GM23338 (cell line): ENCODE measurements at regions not wholly inside any gene's neighbourhood (a gene's known extent, or its start where the extent isn't known, plus 50 kb on each side); places are given as distances from the start of the nearest gene placed in this dataset.

Experiments used
- CREB1 ChIP-seq: fragments of 250-450 bp; sonication (Bioruptor Pico); IDR thresholded peaks from 2 replicates; pipeline ENCODE4 v1.5.0; 2020; ENCODE audit warnings: low read depth, mild to moderate bottlenecking, moderate library complexity
- CTCF ChIP-seq, 2 experiments: fragments of 200-600 bp in 1 of 2; sonication (generic) in 1 of 2; conservative IDR thresholded peaks; 2 replicates each; pipeline versions ENCODE4 v1.5.1 to v1.6.1; 2016 to 2017; ENCODE audit warnings: antibody characterized with exemption in 2 of 2, low read depth in 2 of 2, mild to moderate bottlenecking in 2 of 2, moderate library complexity in 1 of 2
- EZH2 ChIP-seq: fragments of 200-600 bp; sonication (generic); IDR thresholded peaks from one replicate; pipeline ENCODE4 v1.8.0; 2017; ENCODE audit warnings: antibody characterized with exemption, mild to moderate bottlenecking, low read depth; ENCODE audit not compliant: unreplicated experiment
- EZH2phosphoT487 ChIP-seq: fragments of 200-600 bp; sonication (generic); IDR thresholded peaks from one replicate; pipeline ENCODE4 v1.8.1; 2018; ENCODE audit warnings: antibody characterized with exemption; ENCODE audit not compliant: unreplicated experiment
- JUNB ChIP-seq: IDR thresholded peaks from one replicate; pipeline ENCODE4 v1.6.1; 2016; ENCODE audit warnings: antibody characterized with exemption; ENCODE audit not compliant: unreplicated experiment
- POLR2AphosphoS5 ChIP-seq: IDR thresholded peaks from 2 replicates; pipeline ENCODE4 v1.6.1; 2016; ENCODE audit warnings: antibody characterized with exemption, low read depth
- REST ChIP-seq: IDR thresholded peaks from one replicate; pipeline ENCODE4 v1.6.1; 2018; ENCODE audit warnings: antibody characterized with exemption; ENCODE audit not compliant: unreplicated experiment
- STAT1 ChIP-seq: IDR thresholded peaks from one replicate; pipeline ENCODE4 v1.6.1; 2016; ENCODE audit warnings: antibody characterized with exemption; ENCODE audit not compliant: unreplicated experiment
- TF ChIP-seq, protein P1 (sequence below): IDR thresholded peaks from 2 replicates; pipeline ENCODE4 v1.6.1; 2016; ENCODE audit warnings: antibody characterized with exemption

- TF ChIP-seq CTCF (conservative IDR thresholded peaks at IDR 0.05; ENCODE audit: low read depth in 2 of 2) (no peak), CREB1 (CRISPR knock-in tag) (no peak), POLR2AphosphoS5 (no peak), STAT1 (no peak), EZH2 (no peak), REST (no peak), EZH2phosphoT487 (no peak), JUNB (no peak)
- TF ChIP-seq, protein P1, sequence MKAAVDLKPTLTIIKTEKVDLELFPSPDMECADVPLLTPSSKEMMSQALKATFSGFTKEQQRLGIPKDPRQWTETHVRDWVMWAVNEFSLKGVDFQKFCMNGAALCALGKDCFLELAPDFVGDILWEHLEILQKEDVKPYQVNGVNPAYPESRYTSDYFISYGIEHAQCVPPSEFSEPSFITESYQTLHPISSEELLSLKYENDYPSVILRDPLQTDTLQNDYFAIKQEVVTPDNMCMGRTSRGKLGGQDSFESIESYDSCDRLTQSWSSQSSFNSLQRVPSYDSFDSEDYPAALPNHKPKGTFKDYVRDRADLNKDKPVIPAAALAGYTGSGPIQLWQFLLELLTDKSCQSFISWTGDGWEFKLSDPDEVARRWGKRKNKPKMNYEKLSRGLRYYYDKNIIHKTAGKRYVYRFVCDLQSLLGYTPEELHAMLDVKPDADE: no peak
Measured at GRCh38 chr7:131911112-131911511, 354.7 kb upstream of the PODXL start.
